ENCODE measurements at regions not wholly inside any gene's neighbourhood (a gene's known extent, or its start where the extent isn't known, plus 50 kb on each side); places are given as distances from the start of the nearest gene placed in this dataset.

DNA sequence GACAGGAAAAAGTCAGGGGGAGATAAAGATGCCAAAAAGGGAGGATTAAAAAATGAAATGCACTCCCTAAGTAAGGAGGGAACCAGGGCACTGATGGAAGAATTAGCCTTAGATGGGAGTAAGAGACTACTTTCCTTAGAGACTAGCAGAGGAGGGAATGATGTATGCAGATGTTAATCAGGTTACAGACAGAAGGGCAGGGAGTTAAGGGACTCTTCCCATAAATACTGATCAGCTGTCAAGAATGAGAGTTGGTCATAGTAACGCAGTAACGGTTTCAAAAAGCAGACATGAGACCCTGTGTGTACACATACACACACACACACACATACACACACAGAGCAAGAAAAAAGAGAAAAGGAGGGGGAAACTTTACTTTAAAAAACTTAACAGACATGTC is 93.4 kb downstream of the PHLDA1 start:
- no peaks in the 10 kb centered on the region for H3K27me3 ChIP-seq
- no peak for ATAC-seq
- no peaks in the 10 kb centered on the region for H3K36me3 ChIP-seq (replicated peaks in 1 of 2; ENCODE audit: insufficient read depth in 1 of 2, low read depth in 2 of 2)
- intact Hi-C loops (cut with DNase I) = no loop called here
- DNase-seq = no peak
- TF ChIP-seq, protein P1, sequence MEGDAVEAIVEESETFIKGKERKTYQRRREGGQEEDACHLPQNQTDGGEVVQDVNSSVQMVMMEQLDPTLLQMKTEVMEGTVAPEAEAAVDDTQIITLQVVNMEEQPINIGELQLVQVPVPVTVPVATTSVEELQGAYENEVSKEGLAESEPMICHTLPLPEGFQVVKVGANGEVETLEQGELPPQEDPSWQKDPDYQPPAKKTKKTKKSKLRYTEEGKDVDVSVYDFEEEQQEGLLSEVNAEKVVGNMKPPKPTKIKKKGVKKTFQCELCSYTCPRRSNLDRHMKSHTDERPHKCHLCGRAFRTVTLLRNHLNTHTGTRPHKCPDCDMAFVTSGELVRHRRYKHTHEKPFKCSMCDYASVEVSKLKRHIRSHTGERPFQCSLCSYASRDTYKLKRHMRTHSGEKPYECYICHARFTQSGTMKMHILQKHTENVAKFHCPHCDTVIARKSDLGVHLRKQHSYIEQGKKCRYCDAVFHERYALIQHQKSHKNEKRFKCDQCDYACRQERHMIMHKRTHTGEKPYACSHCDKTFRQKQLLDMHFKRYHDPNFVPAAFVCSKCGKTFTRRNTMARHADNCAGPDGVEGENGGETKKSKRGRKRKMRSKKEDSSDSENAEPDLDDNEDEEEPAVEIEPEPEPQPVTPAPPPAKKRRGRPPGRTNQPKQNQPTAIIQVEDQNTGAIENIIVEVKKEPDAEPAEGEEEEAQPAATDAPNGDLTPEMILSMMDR (IDR thresholded peaks at IDR 0.05) = no peak
- TF ChIP-seq POLR2A (IDR thresholded peaks at IDR 0.05) = no peak
- H3K27ac ChIP-seq = no peak overlapping the region
- WGBS, 2 donors = 89 to 90% methylated on average over 2 of the region's 2 CpGs
- no peak overlapping the region for H3K4me3 ChIP-seq
- H3K4me1 ChIP-seq = peaks cover 21% of the 10 kb centered on the region
- H3K9me3 ChIP-seq = no peaks in the 10 kb centered on the region

DNA sequence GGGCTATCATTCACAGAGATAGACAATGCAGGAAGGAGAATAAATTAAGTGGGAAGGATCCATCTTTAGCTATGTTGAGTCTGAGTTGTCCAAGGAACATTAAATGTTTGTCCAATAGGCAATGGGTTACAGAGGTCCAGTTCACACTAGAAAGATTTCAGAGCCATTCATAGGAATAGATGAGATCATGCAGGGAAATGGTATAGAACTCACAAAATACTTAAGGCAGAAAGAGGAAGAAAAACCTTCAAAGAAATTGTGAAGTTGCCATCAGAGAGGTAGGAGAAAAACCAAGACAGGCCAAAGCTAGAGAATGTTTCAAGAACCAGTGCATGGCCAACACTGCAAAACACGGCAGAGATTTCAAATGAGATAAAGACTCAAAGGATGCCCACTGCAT is 94.1 kb downstream of the PHLDA1 start:
- DNase-seq = no peak
- H3K36me3 ChIP-seq (replicated peaks in 1 of 2; ENCODE audit: insufficient read depth in 1 of 2, low read depth in 2 of 2) = no peaks in the 10 kb centered on the region
- H3K4me3 ChIP-seq = no peak overlapping the region
- TF ChIP-seq, protein P1 (IDR thresholded peaks at IDR 0.05) = no peak
- TF ChIP-seq POLR2A (IDR thresholded peaks at IDR 0.05) = no peak
- no peak for ATAC-seq
- H3K27ac ChIP-seq = no peak overlapping the region
- no peaks in the 10 kb centered on the region for H3K27me3 ChIP-seq
- H3K9me3 ChIP-seq = no peaks in the 10 kb centered on the region
- WGBS, 2 donors = 64 to 72% methylated on average over 1 of the region's 1 CpG
- H3K4me1 ChIP-seq = peaks cover 21% of the 10 kb centered on the region
- intact Hi-C loops (cut with DNase I) = no loop called here

DNA sequence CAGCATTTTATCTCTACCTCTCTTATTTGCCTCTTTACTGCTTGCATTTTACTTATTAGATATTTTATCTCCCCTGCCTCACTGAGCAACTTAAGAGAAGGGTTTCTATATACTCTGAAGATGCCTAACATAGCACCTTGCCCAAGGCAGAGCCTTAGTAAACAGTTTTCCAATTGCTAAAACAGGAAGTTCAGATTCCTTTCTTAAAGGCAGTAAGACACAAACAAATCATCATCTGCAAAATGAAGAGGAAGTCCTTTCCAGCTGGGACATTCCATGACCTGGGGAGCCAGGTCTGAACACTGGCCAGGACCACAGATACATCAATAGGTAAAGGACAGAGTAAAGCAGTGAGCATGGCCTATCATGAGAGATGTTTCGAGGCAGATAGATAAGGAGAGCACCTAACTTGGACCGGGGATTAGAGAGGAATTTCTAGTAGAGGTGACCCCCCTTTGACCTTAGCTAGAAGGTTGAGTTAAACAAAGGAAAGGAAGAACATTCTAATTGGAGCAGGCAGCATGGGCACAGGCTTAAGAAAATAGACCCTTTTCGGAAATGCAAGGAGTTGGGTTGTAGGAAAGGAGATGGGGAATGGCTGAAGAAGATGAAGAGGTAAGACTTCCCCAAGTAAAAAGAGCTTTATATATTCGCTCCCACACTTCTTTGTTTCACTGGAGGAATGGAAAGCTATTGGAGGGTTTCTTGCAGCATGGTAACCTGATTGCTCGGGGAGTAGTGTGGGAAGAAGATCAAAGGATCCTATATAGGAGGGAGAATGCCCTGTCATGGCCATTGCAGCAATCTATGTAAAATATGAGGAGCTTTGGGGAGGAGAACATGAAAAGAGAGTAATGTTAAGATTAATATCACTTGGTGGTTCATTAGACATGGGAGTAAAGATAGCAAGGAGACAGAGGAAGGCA is 94.8 kb downstream of the PHLDA1 start:
- no peaks in the 10 kb centered on the region for H3K9me3 ChIP-seq
- no peaks in the 10 kb centered on the region for H3K27me3 ChIP-seq
- H3K27ac ChIP-seq = no peak overlapping the region
- H3K36me3 ChIP-seq (replicated peaks in 1 of 2; ENCODE audit: insufficient read depth in 1 of 2, low read depth in 2 of 2) = no peaks in the 10 kb centered on the region
- 88 to 92% methylated on average over 5 of the region's 5 CpGs for WGBS, 2 donors
- TF ChIP-seq POLR2A (IDR thresholded peaks at IDR 0.05) = no peak
- TF ChIP-seq, protein P1 (IDR thresholded peaks at IDR 0.05) = no peak
- H3K4me1 ChIP-seq = peaks cover 21% of the 10 kb centered on the region
- no peak overlapping the region for H3K4me3 ChIP-seq
- intact Hi-C loops (cut with DNase I) = no loop called here
- ATAC-seq (no peak), DNase-seq (no peak)

DNA sequence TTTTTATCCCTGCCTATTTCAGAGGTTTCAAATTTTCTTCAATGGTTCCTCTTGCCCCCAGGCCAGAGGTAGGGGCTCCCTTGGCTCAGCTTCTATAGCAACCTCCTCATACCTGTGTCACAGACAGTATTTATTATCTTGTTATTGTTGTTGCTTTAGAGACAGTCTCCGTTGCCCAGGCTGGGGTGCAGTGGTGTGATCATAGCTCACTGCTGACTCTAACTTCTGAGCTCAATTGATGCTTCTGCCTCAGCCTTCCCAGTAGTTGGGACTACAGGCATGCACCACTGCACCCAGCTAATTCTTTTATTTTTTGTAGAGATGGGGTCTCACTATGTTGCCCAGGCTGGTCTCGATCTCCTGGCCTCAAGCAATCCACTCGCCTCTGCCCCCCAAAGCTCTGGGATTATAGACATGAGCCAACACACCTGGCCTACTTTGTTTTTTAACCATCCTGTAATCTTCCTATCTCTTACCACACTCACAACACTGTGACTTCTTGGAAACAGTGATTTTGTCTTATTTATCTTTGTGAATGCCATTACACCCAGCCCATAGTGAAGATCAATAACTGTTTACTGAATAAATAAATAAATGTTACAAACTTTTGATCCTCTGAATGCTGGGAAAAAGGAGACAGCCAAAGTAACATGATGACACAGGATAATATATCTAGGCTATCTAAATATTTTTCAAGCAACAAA is 95.9 kb downstream of the PHLDA1 start:
- Histone ChIP-seq H3K36me3 (replicated peaks in 1 of 2; ENCODE audit: insufficient read depth in 1 of 2, low read depth in 2 of 2) (no peaks in the 10 kb centered on the region), H3K4me3 (no peak overlapping the region), H3K27me3 (no peaks in the 10 kb centered on the region), H3K4me1 (peaks cover 21% of the 10 kb centered on the region), H3K9me3 (no peaks in the 10 kb centered on the region), H3K27ac (no peak overlapping the region)
- no peak for ATAC-seq
- intact Hi-C loops (cut with DNase I) = no loop called here
- TF ChIP-seq, protein P1 (IDR thresholded peaks at IDR 0.05) = no peak
- no peak for TF ChIP-seq POLR2A (IDR thresholded peaks at IDR 0.05)
- DNase-seq = no peak
- WGBS, 2 donors = 91 to 95% methylated on average over 3 of the region's 3 CpGs

Measured in body of pancreas (tissue), 4 donors.